ENCODE measurements at regions not wholly inside any gene's neighbourhood (a gene's known extent, or its start where the extent isn't known, plus 50 kb on each side); places are given as distances from the start of the nearest gene placed in this dataset.
"Not testable (repeated sequence)": the region's sequence is repeated elsewhere in the genome, so short reads cannot be mapped to it uniquely, and the experiment has no call there.

GRCh38 chr11:23480736-23481135 is 620.5 kb upstream of the CCDC179 start:
- no peak for TF ChIP-seq CTCF (IDR thresholded peaks at IDR 0.05; ENCODE audit: unreplicated experiment)
- H3K4me3 Mint-ChIP-seq (ENCODE audit: low read depth): no peak overlapping the region
- H3K4me1 Mint-ChIP-seq (ENCODE audit: low read depth): peaks cover 11% of the 10 kb centered on the region
- H3K27me3 Mint-ChIP-seq: peaks cover 4% of the 10 kb centered on the region
- no peak for DNase-seq (ENCODE audit: low spot score, unreplicated experiment)
- H3K9me3 Mint-ChIP-seq (ENCODE audit: low read depth): peaks cover 7% of the 10 kb centered on the region
- no peaks in the 10 kb centered on the region for H3K36me3 Mint-ChIP-seq (ENCODE audit: insufficient read depth)
- H3K27ac Mint-ChIP-seq: no peak overlapping the region

GRCh38 chr11:23484146-23484545 is 623.9 kb upstream of the CCDC179 start:
- H3K4me3 Mint-ChIP-seq (ENCODE audit: low read depth); H3K4me1 Mint-ChIP-seq (ENCODE audit: low read depth); H3K36me3 Mint-ChIP-seq (ENCODE audit: insufficient read depth); H3K27ac Mint-ChIP-seq; H3K27me3 Mint-ChIP-seq; DNase-seq (ENCODE audit: low spot score, unreplicated experiment): not testable (repeated sequence)
- peaks cover 30% of the 10 kb centered on the region for H3K9me3 Mint-ChIP-seq (ENCODE audit: low read depth)

- DNase-seq (ENCODE audit: low spot score, unreplicated experiment); H3K4me3 Mint-ChIP-seq (ENCODE audit: low read depth); H3K4me1 Mint-ChIP-seq (ENCODE audit: low read depth); H3K27ac Mint-ChIP-seq; H3K36me3 Mint-ChIP-seq (ENCODE audit: insufficient read depth); H3K27me3 Mint-ChIP-seq: not testable (repeated sequence)
- peaks cover 30% of the 10 kb centered on the region for H3K9me3 Mint-ChIP-seq (ENCODE audit: low read depth)
Observed at GRCh38 chr11:23484618-23485017, 624.3 kb upstream of the CCDC179 start.

GRCh38 chr11:23490557-23491235 is 630.4 kb upstream of the CCDC179 start:
- no peak for TF ChIP-seq CTCF (IDR thresholded peaks at IDR 0.05; ENCODE audit: unreplicated experiment)
- H3K27me3 Mint-ChIP-seq: no peaks in the 10 kb centered on the region
- H3K9me3 Mint-ChIP-seq (ENCODE audit: low read depth): peaks cover 29% of the 10 kb centered on the region
- DNase-seq (ENCODE audit: low spot score, unreplicated experiment): no peak
- no peak overlapping the region for H3K4me3 Mint-ChIP-seq (ENCODE audit: low read depth)
- H3K36me3 Mint-ChIP-seq (ENCODE audit: insufficient read depth): peaks cover 6% of the 10 kb centered on the region
- H3K4me1 Mint-ChIP-seq (ENCODE audit: low read depth): peaks cover 1% of the 10 kb centered on the region
- no peak overlapping the region for H3K27ac Mint-ChIP-seq

GRCh38 chr11:23494981-23495380 is 634.7 kb upstream of the CCDC179 start:
- Mint-ChIP-seq H3K27me3 (no peaks in the 10 kb centered on the region), H3K9me3 (ENCODE audit: low read depth) (peaks cover 6% of the 10 kb centered on the region), H3K4me3 (ENCODE audit: low read depth) (no peak overlapping the region), H3K36me3 (ENCODE audit: insufficient read depth) (no peaks in the 10 kb centered on the region), H3K27ac (no peak overlapping the region), H3K4me1 (ENCODE audit: low read depth) (peaks cover 1% of the 10 kb centered on the region)
- TF ChIP-seq CTCF (IDR thresholded peaks at IDR 0.05; ENCODE audit: unreplicated experiment): no peak
- DNase-seq (ENCODE audit: low spot score, unreplicated experiment): no peak

GRCh38 chr11:23496340-23496739 is 636.1 kb upstream of the CCDC179 start:
- H3K27ac Mint-ChIP-seq: no peak overlapping the region
- H3K9me3 Mint-ChIP-seq (ENCODE audit: low read depth): peaks cover 5% of the 10 kb centered on the region
- H3K36me3 Mint-ChIP-seq (ENCODE audit: insufficient read depth): no peaks in the 10 kb centered on the region
- no peak overlapping the region for H3K4me3 Mint-ChIP-seq (ENCODE audit: low read depth)
- peaks cover 1% of the 10 kb centered on the region for H3K4me1 Mint-ChIP-seq (ENCODE audit: low read depth)
- DNase-seq (ENCODE audit: low spot score, unreplicated experiment): no peak
- TF ChIP-seq CTCF (IDR thresholded peaks at IDR 0.05; ENCODE audit: unreplicated experiment): no peak
- H3K27me3 Mint-ChIP-seq: no peaks in the 10 kb centered on the region

Measured in progenitor cell of endocrine pancreas (in vitro differentiated cells).